GM21367 (cell line): ENCODE measurements at regions not wholly inside any gene's neighbourhood (a gene's known extent, or its start where the extent isn't known, plus 50 kb on each side); places are given as distances from the start of the nearest gene placed in this dataset.
A peak's percentile ranks its signal among the peaks of the same experiment; 100 is the strongest.
"Not testable (repeated sequence)": the region's sequence is repeated elsewhere in the genome, so short reads cannot be mapped to it uniquely, and the experiment has no call there.

Experiments
- ATAC-seq: cut with Tn5 transposase; IDR thresholded peaks from one replicate; pipeline ENCODE4 v1.9.1; 2021; ENCODE audit not compliant: unreplicated experiment

GRCh38 chr5:143541943-143542797 is 138.7 kb upstream of the NR3C1 start:
- ATAC-seq = no peak

GRCh38 chr5:143539742-143540141 is 136.3 kb upstream of the NR3C1 start:
- ATAC-seq = no peak

DNA sequence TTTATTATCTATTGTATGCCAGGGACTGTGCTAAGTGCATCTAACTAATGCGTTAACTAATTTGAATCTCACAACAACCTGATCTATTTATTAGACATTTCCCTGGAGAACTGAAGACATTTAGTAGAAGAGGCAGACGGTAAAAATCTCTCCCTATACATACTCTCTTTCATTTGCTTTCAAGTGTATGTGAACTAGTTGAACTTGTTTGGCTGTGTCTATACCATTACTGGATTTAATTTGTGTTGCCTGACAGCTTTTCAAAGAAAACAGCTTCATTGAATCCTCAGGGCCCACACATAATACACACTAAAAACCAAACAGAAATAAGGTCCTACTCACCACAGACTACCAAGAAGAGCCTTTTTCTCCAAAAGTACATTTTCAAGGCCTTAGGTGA is 133.6 kb upstream of the NR3C1 start:
- no peak for ATAC-seq

GRCh38 chr5:143536364-143536763 is 132.9 kb upstream of the NR3C1 start:
- no peak for ATAC-seq

- no peak for ATAC-seq
These were observed 131.3 kb upstream of the NR3C1 start for GRCh38 chr5:143534761-143535154.

GRCh38 chr5:143533978-143534760 is 130.7 kb upstream of the NR3C1 start:
- no peak for ATAC-seq

GRCh38 chr5:143533475-143533874 is 130.0 kb upstream of the NR3C1 start:
- no peak for ATAC-seq

- no peak for ATAC-seq
These were observed 124.3 kb upstream of the NR3C1 start for GRCh38 chr5:143527808-143528207.

GRCh38 chr5:143525176-143525575 is 121.7 kb upstream of the NR3C1 start:
- no peak for ATAC-seq

GRCh38 chr5:143524338-143524945 is 121.0 kb upstream of the NR3C1 start:
- no peak for ATAC-seq

GRCh38 chr5:143521846-143522400 is 118.4 kb upstream of the NR3C1 start:
- ATAC-seq = no peak

DNA sequence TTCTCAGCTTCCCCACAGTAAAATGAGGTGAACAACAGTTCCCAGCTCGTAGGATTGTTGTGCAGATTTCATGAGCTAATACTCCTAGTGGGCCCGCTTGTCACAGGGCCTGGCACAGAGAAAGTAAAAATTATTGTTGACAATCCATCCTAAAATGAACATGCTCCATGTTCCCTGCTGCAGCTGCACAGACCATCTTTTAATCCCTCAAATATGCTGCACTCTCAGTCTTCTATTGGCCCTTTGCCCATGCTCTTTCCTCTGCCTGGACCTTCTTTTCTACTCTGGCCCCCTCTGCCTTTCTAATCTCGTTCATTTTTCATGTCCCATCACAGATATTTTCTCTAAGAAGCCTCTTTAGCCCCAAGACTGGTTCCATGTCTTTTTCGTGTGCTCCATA is 117.7 kb upstream of the NR3C1 start:
- no peak for ATAC-seq

DNA sequence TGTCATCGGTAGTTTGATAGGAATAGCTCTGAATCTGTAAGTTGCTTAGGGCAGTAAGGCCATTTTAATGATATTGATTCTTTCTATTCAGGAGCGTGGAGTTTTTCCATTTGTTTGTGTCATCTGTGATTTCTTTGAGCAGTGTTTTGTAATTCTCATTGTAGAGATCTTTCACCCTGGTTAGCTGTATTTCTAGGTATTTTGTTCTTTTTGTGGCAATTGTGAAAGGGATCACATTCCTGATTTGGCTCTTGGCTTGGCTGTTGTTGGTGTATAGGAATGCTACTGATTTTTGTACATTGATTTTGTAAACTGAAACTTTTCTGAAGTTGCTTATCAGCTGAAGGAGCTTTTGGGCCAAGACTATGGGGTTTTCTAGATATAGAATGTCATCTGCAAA is 115.7 kb upstream of the NR3C1 start:
- not testable (repeated sequence) for ATAC-seq

DNA sequence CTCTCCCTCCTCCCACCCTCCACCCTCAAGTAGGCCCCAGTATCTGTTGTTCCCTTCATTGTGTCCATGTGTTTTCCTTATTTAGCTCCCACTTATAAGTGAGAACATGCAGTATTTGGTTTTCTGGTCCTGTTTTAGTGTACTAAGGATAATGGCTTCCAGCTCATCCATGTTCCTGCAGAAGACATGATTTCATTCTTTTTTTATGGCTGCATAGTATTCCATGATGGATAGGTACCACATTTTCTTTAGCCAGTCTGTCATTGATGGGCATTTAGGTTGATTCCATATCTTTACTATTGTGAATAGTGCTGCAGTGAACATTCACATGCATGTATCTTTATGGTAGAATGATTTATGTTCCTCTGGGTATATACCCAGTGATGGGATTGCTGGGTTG is 114.3 kb upstream of the NR3C1 start:
- ATAC-seq = not testable (repeated sequence)

GRCh38 chr5:143516249-143516648 is 112.8 kb upstream of the NR3C1 start:
- ATAC-seq = no peak

- ATAC-seq = no peak
These were observed 112.3 kb upstream of the NR3C1 start for GRCh38 chr5:143515829-143516228.

DNA sequence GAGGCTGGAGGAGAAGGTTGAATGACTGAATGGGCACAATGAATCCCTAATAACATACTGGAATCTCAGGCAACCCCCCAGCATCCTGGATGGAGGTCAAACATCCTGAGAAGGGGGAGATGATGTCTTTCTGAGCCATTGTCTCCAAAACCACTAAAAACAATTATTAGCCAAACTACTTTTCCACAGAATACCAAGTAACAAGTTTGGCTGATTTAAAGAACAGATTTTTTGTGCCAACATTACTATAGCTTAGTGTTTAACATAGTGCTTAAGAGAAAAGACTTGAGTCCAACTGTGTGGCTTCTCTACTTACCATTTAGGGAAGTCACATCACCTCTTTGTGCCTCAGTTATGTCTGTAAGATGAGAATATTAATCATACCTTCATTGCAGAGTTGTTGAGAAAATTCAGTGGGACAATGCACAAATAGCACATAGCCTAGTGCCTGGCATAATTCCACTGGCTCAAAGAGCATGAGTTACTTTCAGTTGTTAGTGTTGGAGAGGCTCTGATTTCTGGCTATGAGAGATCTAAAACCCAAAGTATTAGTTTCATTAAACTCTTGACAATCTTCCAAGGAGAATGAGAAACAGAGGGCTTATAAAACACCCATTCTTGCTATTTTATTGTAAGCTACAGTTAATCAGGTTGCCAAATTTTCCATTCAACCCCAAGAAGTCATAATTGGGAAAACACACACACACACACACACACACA is 111.3 kb upstream of the NR3C1 start:
- no peak for ATAC-seq

- no peak for ATAC-seq
These were observed 110.2 kb upstream of the NR3C1 start for GRCh38 chr5:143513720-143514119.

- no peak for ATAC-seq
These were observed 108.2 kb upstream of the NR3C1 start for GRCh38 chr5:143511736-143512135.

- ATAC-seq = peak; percentile 71
These were observed 106.3 kb upstream of the NR3C1 start for GRCh38 chr5:143509758-143510221.
